ENCODE measurements at regions not wholly inside any gene's neighbourhood (a gene's known extent, or its start where the extent isn't known, plus 50 kb on each side); places are given as distances from the start of the nearest gene placed in this dataset.

- no peak for DNase-seq (ENCODE audit: low read depth)
- H3K4me3 ChIP-seq (ENCODE audit: low read depth, low read length): no peak overlapping the region
Observed at GRCh38 chr7:155986497-155987160, 174.4 kb upstream of the SHH start.

GRCh38 chr7:155985518-155986250, 173.4 kb upstream of the SHH start:
- DNase-seq (ENCODE audit: low read depth): no peak
- no peak overlapping the region for H3K4me3 ChIP-seq (ENCODE audit: low read depth, low read length)

- no peak for DNase-seq (ENCODE audit: low read depth)
- no peak overlapping the region for H3K4me3 ChIP-seq (ENCODE audit: low read depth, low read length)
Observed at GRCh38 chr7:155984609-155985405, 172.5 kb upstream of the SHH start.

DNA sequence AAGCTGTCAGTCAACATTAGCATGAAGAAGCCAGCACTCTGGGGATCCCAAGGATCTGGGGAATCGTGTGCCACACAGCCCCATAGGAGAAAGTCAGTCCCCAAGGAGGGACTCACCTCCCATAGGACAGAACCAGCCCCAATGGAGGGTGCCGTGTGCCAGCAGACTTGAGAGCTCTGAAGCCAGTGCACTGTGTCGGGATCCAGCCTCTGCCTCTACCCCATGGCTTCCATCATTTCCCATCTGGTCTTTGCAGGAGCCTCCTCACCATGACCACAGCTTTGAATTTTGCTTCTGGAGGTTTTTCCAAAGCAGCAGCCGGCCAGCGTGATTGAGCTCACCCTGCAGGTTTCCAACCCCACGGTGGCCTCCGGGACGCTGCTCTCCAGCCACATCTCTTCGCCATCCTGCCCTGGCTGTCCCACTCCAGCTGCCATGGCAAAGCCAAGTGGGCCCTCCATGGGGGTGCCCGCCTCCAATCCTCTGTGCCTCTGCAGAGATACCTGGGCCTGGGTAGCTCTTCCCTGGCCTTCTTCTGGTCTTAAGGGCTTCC, 171.8 kb upstream of the SHH start:
- DNase-seq (ENCODE audit: low read depth): no peak
- H3K4me3 ChIP-seq (ENCODE audit: low read depth, low read length): no peak overlapping the region

DNA sequence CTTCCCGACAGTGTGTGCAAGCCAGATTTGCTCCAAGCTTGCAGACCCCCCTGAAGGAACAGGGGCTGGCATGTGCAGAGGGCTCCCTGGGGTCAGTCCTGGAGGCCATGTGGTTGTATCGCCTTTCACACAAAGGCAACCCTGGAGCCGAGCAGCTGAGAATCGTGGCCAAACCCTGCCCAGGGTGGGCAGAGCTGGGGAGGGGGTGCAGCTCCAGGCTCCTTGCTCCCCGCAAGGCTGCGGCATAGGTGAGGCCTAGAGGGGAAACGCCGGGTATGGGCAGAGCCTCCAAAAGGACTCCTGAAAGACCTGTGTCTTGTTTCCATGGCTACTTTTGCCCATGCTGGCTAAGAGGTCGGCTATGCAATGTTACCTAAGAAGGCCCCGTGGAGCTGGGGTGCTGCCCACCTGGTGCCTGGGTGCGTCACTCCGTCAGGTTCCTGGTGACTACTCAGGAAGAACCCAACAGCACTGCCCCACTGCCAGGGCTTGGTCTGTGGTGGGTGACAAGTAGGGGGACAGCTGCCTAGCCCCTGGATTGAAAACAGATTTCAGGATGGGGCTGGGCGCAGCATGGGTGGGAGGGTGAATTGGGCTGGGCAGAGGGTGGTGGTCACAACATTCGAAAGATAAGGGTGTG, 171.0 kb upstream of the SHH start:
- H3K4me3 ChIP-seq (ENCODE audit: low read depth, low read length): no peak overlapping the region
- no peak for DNase-seq (ENCODE audit: low read depth)

GRCh38 chr7:155981703-155982102, 169.4 kb upstream of the SHH start:
- DNase-seq (ENCODE audit: low read depth): no peak
- no peak overlapping the region for H3K4me3 ChIP-seq (ENCODE audit: low read depth, low read length)

- DNase-seq (ENCODE audit: low read depth): no peak
- no peak overlapping the region for H3K4me3 ChIP-seq (ENCODE audit: low read depth, low read length)
Observed at GRCh38 chr7:155980841-155981240, 168.6 kb upstream of the SHH start.

GRCh38 chr7:155979994-155980393, 167.7 kb upstream of the SHH start:
- DNase-seq (ENCODE audit: low read depth): no peak
- H3K4me3 ChIP-seq (ENCODE audit: low read depth, low read length): no peak overlapping the region

- no peak for DNase-seq (ENCODE audit: low read depth)
- H3K4me3 ChIP-seq (ENCODE audit: low read depth, low read length): no peak overlapping the region
Observed at GRCh38 chr7:155979566-155979965, 167.3 kb upstream of the SHH start.

- DNase-seq (ENCODE audit: low read depth): no peak
Observed at GRCh38 chr7:155975490-155975889, 163.2 kb upstream of the SHH start.

GRCh38 chr7:155974186-155974897, 162.1 kb upstream of the SHH start:
- no peak overlapping the region for H3K4me3 ChIP-seq (ENCODE audit: low read depth, low read length)
- DNase-seq (ENCODE audit: low read depth): no peak

More at GRCh38 chr7:155975490-155975889, 163.2 kb upstream of the SHH start:
- no peak overlapping the region for H3K4me3 ChIP-seq (ENCODE audit: low read depth, low read length)

GRCh38 chr7:155973451-155973997, 161.3 kb upstream of the SHH start:
- no peak for DNase-seq (ENCODE audit: low read depth)
- no peak overlapping the region for H3K4me3 ChIP-seq (ENCODE audit: low read depth, low read length)

GRCh38 chr7:155972651-155973390, 160.6 kb upstream of the SHH start:
- no peak overlapping the region for H3K4me3 ChIP-seq (ENCODE audit: low read depth, low read length)
- no peak for DNase-seq (ENCODE audit: low read depth)

GRCh38 chr7:155972247-155972646, 160.0 kb upstream of the SHH start:
- no peak for DNase-seq (ENCODE audit: low read depth)
- no peak overlapping the region for H3K4me3 ChIP-seq (ENCODE audit: low read depth, low read length)

DNA sequence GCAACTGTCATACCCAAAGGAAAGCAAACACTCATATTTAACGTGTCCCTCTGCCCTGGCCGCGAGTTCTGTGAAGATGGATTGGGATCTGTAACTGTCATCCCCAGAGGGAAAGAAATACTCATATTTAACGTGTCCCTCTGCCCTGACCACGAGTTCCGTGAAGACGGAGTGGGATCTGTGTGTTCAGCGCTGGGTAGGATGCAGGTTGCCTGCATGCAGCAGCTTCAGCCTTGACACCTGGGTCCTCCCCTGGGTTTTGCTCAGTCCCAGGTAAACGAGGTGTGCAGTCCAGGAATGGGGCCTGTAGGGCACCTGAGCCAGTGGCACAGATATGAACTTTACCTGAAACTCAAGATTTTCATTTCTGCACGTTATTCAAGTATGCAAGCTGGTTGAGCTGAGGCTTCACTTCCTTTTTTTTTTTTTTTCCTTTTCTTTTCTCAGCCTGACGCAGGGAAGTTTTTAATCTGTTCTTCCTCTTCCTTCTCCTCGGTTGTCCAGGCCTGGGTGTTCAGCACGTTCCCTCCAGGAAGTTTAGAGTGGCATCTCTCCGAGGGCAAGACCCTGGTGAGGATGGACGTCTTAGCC, 159.0 kb upstream of the SHH start:
- no peak overlapping the region for H3K4me3 ChIP-seq (ENCODE audit: low read depth, low read length)
- no peak for DNase-seq (ENCODE audit: low read depth)

- H3K4me3 ChIP-seq (ENCODE audit: low read depth, low read length): no peak overlapping the region
- no peak for DNase-seq (ENCODE audit: low read depth)
Observed at GRCh38 chr7:155969192-155969929, 157.1 kb upstream of the SHH start.

DNA sequence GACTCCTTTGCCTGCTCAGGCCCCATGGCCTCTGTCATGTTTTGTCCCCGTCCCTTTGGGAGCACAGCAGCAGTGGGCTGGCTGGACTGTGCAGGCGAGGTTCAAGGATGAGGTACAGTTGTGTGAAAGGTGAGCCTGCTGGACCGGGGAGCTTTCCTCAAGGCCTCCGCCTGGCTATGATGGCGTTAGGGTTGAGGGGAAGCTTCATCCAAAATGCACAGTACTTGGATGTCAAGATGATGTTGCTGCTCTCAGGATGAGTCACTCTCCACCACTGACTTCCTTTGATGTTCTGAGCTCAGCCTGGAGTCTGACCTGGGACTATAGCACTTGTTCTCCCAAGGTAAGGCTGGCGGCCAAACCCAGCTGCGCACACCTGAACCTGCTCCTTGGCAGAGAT, 152.7 kb upstream of the SHH start:
- no peak overlapping the region for H3K4me3 ChIP-seq (ENCODE audit: low read depth, low read length)
- DNase-seq (ENCODE audit: low read depth): no peak
